B cell (primary cell): ENCODE measurements at regions not wholly inside any gene's neighbourhood (a gene's known extent, or its start where the extent isn't known, plus 50 kb on each side); places are given as distances from the start of the nearest gene placed in this dataset.

ENCODE experiments used
- ATAC-seq: fragments of 200-7000 bp; cut with Tn5 transposase; one replicate; pipeline ENCODE4 v1.10.0; 2021; ENCODE audit warnings: low read depth, mild to moderate bottlenecking, moderate number of reproducible peaks, moderate library complexity
- CTCF ChIA-PET: fragments of 350-600 bp; sonication (Branson Sonifier 250); formaldehyde crosslinking; loops from one replicate; lab custom pipeline; 2021; ENCODE audit warnings: antibody characterized with exemption, inconsistent platforms; lab: Charles Lee
- POLR2A ChIA-PET: fragments of 350-600 bp; sonication (Branson Sonifier 250); formaldehyde crosslinking; loops from one replicate; lab custom pipeline; 2021; ENCODE audit warnings: antibody characterized with exemption; lab: Charles Lee
- DNase-seq: peaks from one replicate; pipeline ENCODE4 v3.0.0; 2013
- H2AFZ ChIP-seq: 2 replicates; pipeline ENCODE4 v1.6.1; 2012; ENCODE audit warnings: mild to moderate bottlenecking, low read depth, low read length; ENCODE audit not compliant: insufficient read depth, poor library complexity, severe bottlenecking
- H3K27ac ChIP-seq, 2 donors: 1 replicate in 1 of 2; 2 replicates in 1 of 2; pipeline ENCODE4 v1.5.1; 2012 to 2013; ENCODE audit warnings: low read length in 2 of 2, mild to moderate bottlenecking in 2 of 2, moderate library complexity in 1 of 2
- H3K27me3 ChIP-seq, 4 experiments: fragments of 200-600 bp in 1 of 4; sonication (generic) in 1 of 4; replicated peaks in 1 of 4; 1 replicate in 2 of 4; 2 replicates in 2 of 4; pipeline versions ENCODE4 v1.6.1 to v1.7.0; 2013 to 2016; ENCODE audit warnings: low read length in 3 of 4, mild to moderate bottlenecking in 2 of 4, mixed read lengths in 1 of 4, moderate library complexity in 1 of 4; ENCODE audit not compliant: insufficient read depth in 4 of 4, control insufficient read depth in 3 of 4; ENCODE audit errors: control extremely low read depth in 1 of 4
- H3K36me3 ChIP-seq, 2 experiments: replicated peaks in 1 of 2; 1 replicate in 1 of 2; 2 replicates in 1 of 2; pipeline versions ENCODE4 v1.6.1 to v1.7.1; 2013; ENCODE audit warnings: low read length in 1 of 2; ENCODE audit not compliant: insufficient read depth in 2 of 2, control insufficient read depth in 1 of 2; ENCODE audit errors: control extremely low read depth in 1 of 2, extremely low read depth in 1 of 2
- H3K4me1 ChIP-seq, 2 donors: fragments of 200-600 bp in 1 of 2; sonication (generic) in 1 of 2; 1 replicate in 1 of 2; 2 replicates in 1 of 2; pipeline versions ENCODE4 v1.5.1 to v1.6.1; 2013 to 2017; ENCODE audit warnings: low read length in 2 of 2; ENCODE audit not compliant: control insufficient read depth in 2 of 2, insufficient read depth in 2 of 2
- H3K4me2 ChIP-seq: replicated peaks from 2 replicates; pipeline ENCODE3; 2012; ENCODE audit warnings: mild to moderate bottlenecking, low read depth, low read length; ENCODE audit not compliant: poor library complexity, severe bottlenecking
- H3K4me3 ChIP-seq, 5 experiments: fragments of 200-600 bp in 1 of 5; sonication (generic) in 1 of 5; 1 replicate in 3 of 5; 2 replicates in 2 of 5; pipeline versions ENCODE4 v1.5.1 to v1.7.0; 2011 to 2016; ENCODE audit warnings: low read length in 4 of 5, mild to moderate bottlenecking in 4 of 5, low read depth in 2 of 5, control low read depth in 1 of 5, moderate library complexity in 1 of 5; ENCODE audit not compliant: insufficient read depth in 1 of 5; ENCODE audit errors: control extremely low read depth in 1 of 5, extremely low read depth in 1 of 5
- H3K79me2 ChIP-seq: fragments of 200-600 bp; sonication (generic); one replicate; pipeline ENCODE4 v1.6.0; 2016; ENCODE audit warnings: low read length; ENCODE audit not compliant: control insufficient read depth, insufficient read depth
- H3K9ac ChIP-seq: fragments of 200-600 bp; sonication (generic); 2 replicates; pipeline ENCODE4 v1.6.1; 2017; ENCODE audit warnings: mild to moderate bottlenecking, low read length, moderate library complexity
- H3K9me3 ChIP-seq, 3 donors: one replicate each; pipeline versions ENCODE4 v1.6.1 to v1.7.1; 2013; ENCODE audit warnings: low read length in 2 of 3; ENCODE audit not compliant: control insufficient read depth in 2 of 3, insufficient read depth in 1 of 3; ENCODE audit errors: control extremely low read depth in 1 of 3
- H4K20me1 ChIP-seq: 2 replicates; pipeline ENCODE4 v1.6.0; 2012; ENCODE audit warnings: mild to moderate bottlenecking, low read length; ENCODE audit not compliant: insufficient read depth, control insufficient read depth, poor library complexity, severe bottlenecking
- H3K27ac Mint-ChIP-seq: one replicate; pipeline ENCODE4 v1.8.0; 2021; ENCODE audit warnings: mixed read lengths
- H3K27me3 Mint-ChIP-seq: one replicate; pipeline ENCODE4 v1.8.0; 2021; ENCODE audit warnings: mixed read lengths
- H3K4me1 Mint-ChIP-seq: one replicate; pipeline ENCODE4 v1.8.0; 2021; ENCODE audit warnings: mixed read lengths
- H3K4me3 Mint-ChIP-seq: one replicate; pipeline ENCODE4 v1.8.0; 2021; ENCODE audit warnings: mixed read lengths
- H3K9me3 Mint-ChIP-seq: one replicate; pipeline ENCODE4 v1.8.0; 2022; ENCODE audit warnings: mixed read lengths; ENCODE audit not compliant: insufficient read depth
- CTCF ChIP-seq: fragments of 200-600 bp; IDR thresholded peaks from one replicate; pipeline ENCODE4 v1.8.0; 2022; ENCODE audit warnings: antibody characterized with exemption, mild to moderate bottlenecking
- EZH2 ChIP-seq: IDR thresholded peaks from 2 replicates; pipeline ENCODE4 v1.6.1; 2012; ENCODE audit warnings: borderline replicate concordance, low read depth, mild to moderate bottlenecking, moderate library complexity, low read length; ENCODE audit not compliant: insufficient read depth, poor library complexity, severe bottlenecking
- WGBS: methylation state at CpG from one replicate; pipeline ENCODE4 v1.1.5; 2013; ENCODE audit warnings: missing lambda C conversion rate; ENCODE audit not compliant: insufficient coverage; 5-methylcytosine and 5-hydroxymethylcytosine counted together
- intact Hi-C: fragments of 100-400 bp; cut with micrococcal nuclease; formaldehyde crosslinking; loops from one replicate; pipeline ENCODE4 v1.10.0; 2022

DNA sequence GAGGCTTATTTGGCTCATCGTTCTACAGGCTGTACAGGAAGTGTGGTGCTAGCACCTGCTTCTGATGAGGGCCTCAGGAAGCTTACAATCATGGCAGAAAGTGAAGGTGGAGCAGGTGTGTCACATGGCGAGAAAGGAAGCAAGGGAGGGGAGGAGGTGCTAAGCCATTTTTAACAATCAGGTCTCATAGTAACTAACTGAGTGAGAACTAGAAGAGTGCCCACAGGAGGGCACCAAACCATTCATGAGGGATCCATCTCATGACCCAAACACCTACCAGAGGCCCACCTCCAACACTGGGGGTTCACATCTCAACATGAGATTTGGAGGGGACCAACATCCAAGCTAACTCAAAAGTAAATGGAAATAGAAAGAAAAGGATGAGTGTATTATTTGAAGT, 78.1 kb downstream of the CXCL12 start:
- intact Hi-C loops: no loop called here
- Histone ChIP-seq H3K9ac (no peak overlapping the region), H2AFZ (no peak overlapping the region), H3K4me3 (no peak overlapping the region), H3K27ac (no peak overlapping the region), H3K9me3 (peaks cover 0 to 13% (median 0%) of the 10 kb centered on the region in 3 donors), H3K4me2 (no peak overlapping the region), H3K36me3 (no peaks in the 10 kb centered on the region), H3K4me1 (peaks cover 0 to 7% of the 10 kb centered on the region in 2 donors), H3K27me3 (peaks cover 0 to 11% (median 1%) of the 10 kb centered on the region in 4 experiments), H4K20me1 (no peaks in the 10 kb centered on the region), H3K79me2 (no peaks in the 10 kb centered on the region)
- H3K27ac Mint-ChIP-seq: no peak overlapping the region
- ATAC-seq (no peak), DNase-seq (no peak)
- H3K9me3 Mint-ChIP-seq: peaks cover 5% of the 10 kb centered on the region
- peaks cover 10% of the 10 kb centered on the region for H3K27me3 Mint-ChIP-seq
- no peak overlapping the region for H3K4me3 Mint-ChIP-seq
- peaks cover 6% of the 10 kb centered on the region for H3K4me1 Mint-ChIP-seq
- no peak for TF ChIP-seq EZH2
- TF ChIP-seq CTCF: no peak
- ChIA-PET CTCF (no interaction called here), POLR2A (no interaction called here)
- 44% methylated on average over 1 of the region's 2 CpGs for WGBS

GRCh38 chr10:44306147-44306710, 78.7 kb downstream of the CXCL12 start:
- H3K4me3 Mint-ChIP-seq: no peak overlapping the region
- Histone ChIP-seq H4K20me1 (no peaks in the 10 kb centered on the region), H2AFZ (no peak overlapping the region), H3K9me3 (peaks cover 0 to 13% (median 0%) of the 10 kb centered on the region in 3 donors), H3K36me3 (no peaks in the 10 kb centered on the region), H3K4me2 (no peak overlapping the region), H3K4me3 (no peak overlapping the region), H3K27ac (no peak overlapping the region), H3K79me2 (no peaks in the 10 kb centered on the region), H3K4me1 (peaks cover 0 to 5% of the 10 kb centered on the region in 2 donors), H3K27me3 (peaks cover 0 to 7% (median 1%) of the 10 kb centered on the region in 4 experiments), H3K9ac (no peak overlapping the region)
- DNase-seq: no peak
- peaks cover 5% of the 10 kb centered on the region for H3K27me3 Mint-ChIP-seq
- TF ChIP-seq CTCF (no peak), EZH2 (no peak)
- ChIA-PET POLR2A (no interaction called here), CTCF (no interaction called here)
- WGBS: 50% methylated on average over 2 of the region's 4 CpGs
- H3K9me3 Mint-ChIP-seq: peaks cover 5% of the 10 kb centered on the region
- H3K4me1 Mint-ChIP-seq: peaks cover 1% of the 10 kb centered on the region
- no peak overlapping the region for H3K27ac Mint-ChIP-seq
- ATAC-seq: no peak
- intact Hi-C loops: no loop called here
